ENCODE measurements at regions not wholly inside any gene's neighbourhood (a gene's known extent, or its start where the extent isn't known, plus 50 kb on each side); places are given as distances from the start of the nearest gene placed in this dataset.

DNA sequence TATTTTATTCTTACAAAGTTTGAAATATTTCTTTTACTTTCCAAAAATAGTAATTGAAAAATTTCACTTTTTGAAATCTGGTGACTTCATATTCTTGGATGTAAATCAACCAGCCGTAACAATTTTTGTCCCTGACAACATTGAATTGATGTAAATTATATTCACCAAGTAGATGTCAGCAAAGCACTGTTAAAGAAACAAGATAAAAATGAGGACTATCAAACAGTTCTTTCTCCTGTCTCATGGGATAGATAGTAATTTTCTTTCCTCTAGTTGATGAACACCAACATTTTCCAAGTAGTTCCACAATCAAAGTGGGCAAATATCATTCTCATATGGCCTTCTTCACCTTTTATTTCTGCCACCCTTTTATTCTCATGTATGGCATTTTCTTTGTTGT is 1461.9 kb downstream of the MAT2B start:
- TF ChIP-seq JUN (IDR thresholded peaks at IDR 0.05; ENCODE audit: borderline replicate concordance, insufficient read depth, insufficient read length, low read depth) (no peak), FOS (IDR thresholded peaks at IDR 0.05; ENCODE audit: borderline replicate concordance, insufficient read depth, low read length) (no peak), POLR2A (IDR thresholded peaks at IDR 0.05; ENCODE audit: low read depth, low read length) (no peak), MYC (IDR thresholded peaks at IDR 0.05; ENCODE audit: low read depth, low read length) (no peak)
- no peaks in the 10 kb centered on the region for H3K27me3 ChIP-seq (ENCODE audit: control insufficient read depth in 2 of 2, insufficient read depth in 2 of 2, low read length in 2 of 2)
- FAIRE-seq (no peak), DNase-seq (ENCODE audit: low read depth, low spot score) (no peak)
- no peak overlapping the region for H3K4me3 ChIP-seq (replicated peaks in 1 of 3; ENCODE audit: insufficient read depth in 1 of 3, low read depth in 1 of 3, low read length in 3 of 3)
- dilution Hi-C loops (cut with MboI; ENCODE audit: extremely low pct_ligation_motif_present, low sequenced_read_pairs), result no loop called here
- H3K4me1 ChIP-seq (ENCODE audit: control insufficient read depth, extremely low read depth, insufficient read depth, low read length), result no peaks in the 10 kb centered on the region
- no peaks in the 10 kb centered on the region for H3K9me1 ChIP-seq (replicated peaks; ENCODE audit: control insufficient read depth, extremely low read depth, insufficient read depth, low read length)
- ChIA-PET POLR2A (no interaction called here), CTCF (no interaction called here)
- no peak overlapping the region for H3K4me2 ChIP-seq (ENCODE audit: insufficient read depth, low read length)
- H4K20me1 ChIP-seq (replicated peaks; ENCODE audit: control insufficient read depth, extremely low read depth, insufficient read depth, low read length), result no peaks in the 10 kb centered on the region
- no TSS peak for BruUV-seq (replicated peaks)
- H3K9me3 ChIP-seq (replicated peaks; ENCODE audit: control insufficient read depth, insufficient read depth, low read length), result peaks cover 6% of the 10 kb centered on the region
- intact Hi-C loops (cut with micrococcal nuclease), result no loop called here
- no peak overlapping the region for H2AFZ ChIP-seq (ENCODE audit: low read depth, low read length)
- no peak overlapping the region for H3K27ac ChIP-seq (ENCODE audit: insufficient read depth, low read depth, low read length)
- H3K79me2 ChIP-seq (ENCODE audit: control insufficient read depth, insufficient read depth, low read length), result no peaks in the 10 kb centered on the region
- H3K9ac ChIP-seq (replicated peaks; ENCODE audit: extremely low read depth, insufficient read depth, low read length), result no peak overlapping the region
- H3K36me3 ChIP-seq (ENCODE audit: control insufficient read depth in 2 of 2, extremely low read depth in 1 of 2, insufficient read depth in 2 of 2, low read length in 2 of 2), result no peaks in the 10 kb centered on the region

- Histone ChIP-seq H3K4me3 (replicated peaks in 1 of 3; ENCODE audit: insufficient read depth in 1 of 3, low read depth in 1 of 3, low read length in 3 of 3) (no peak overlapping the region), H3K4me2 (ENCODE audit: insufficient read depth, low read length) (no peak overlapping the region), H3K27ac (ENCODE audit: insufficient read depth, low read depth, low read length) (no peak overlapping the region), H3K9me1 (replicated peaks; ENCODE audit: control insufficient read depth, extremely low read depth, insufficient read depth, low read length) (no peaks in the 10 kb centered on the region), H3K79me2 (ENCODE audit: control insufficient read depth, insufficient read depth, low read length) (no peaks in the 10 kb centered on the region), H3K27me3 (ENCODE audit: control insufficient read depth in 2 of 2, insufficient read depth in 2 of 2, low read length in 2 of 2) (no peaks in the 10 kb centered on the region), H3K36me3 (ENCODE audit: control insufficient read depth in 2 of 2, extremely low read depth in 1 of 2, insufficient read depth in 2 of 2, low read length in 2 of 2) (no peaks in the 10 kb centered on the region), H4K20me1 (replicated peaks; ENCODE audit: control insufficient read depth, extremely low read depth, insufficient read depth, low read length) (no peaks in the 10 kb centered on the region), H3K9me3 (replicated peaks; ENCODE audit: control insufficient read depth, insufficient read depth, low read length) (peaks cover 4% of the 10 kb centered on the region), H3K9ac (replicated peaks; ENCODE audit: extremely low read depth, insufficient read depth, low read length) (no peak overlapping the region), H2AFZ (ENCODE audit: low read depth, low read length) (no peak overlapping the region), H3K4me1 (ENCODE audit: control insufficient read depth, extremely low read depth, insufficient read depth, low read length) (no peaks in the 10 kb centered on the region)
- BruUV-seq (replicated peaks), result no TSS peak
- dilution Hi-C loops (cut with MboI; ENCODE audit: extremely low pct_ligation_motif_present, low sequenced_read_pairs), result no loop called here
- TF ChIP-seq MYC (IDR thresholded peaks at IDR 0.05; ENCODE audit: low read depth, low read length) (no peak), POLR2AphosphoS5 (IDR thresholded peaks at IDR 0.05; ENCODE audit: insufficient read depth, low read depth, low read length) (no peak), FOS (IDR thresholded peaks at IDR 0.05; ENCODE audit: borderline replicate concordance, insufficient read depth, low read length) (no peak), JUN (IDR thresholded peaks at IDR 0.05; ENCODE audit: borderline replicate concordance, insufficient read depth, insufficient read length, low read depth) (no peak), EZH2 (IDR thresholded peaks at IDR 0.05; ENCODE audit: borderline replicate concordance, low read depth, low read length, severe bottlenecking) (no peak), POLR2A (IDR thresholded peaks at IDR 0.05; ENCODE audit: low read depth, low read length) (no peak), GATA2 (IDR thresholded peaks at IDR 0.05; ENCODE audit: insufficient read depth, insufficient read length, low read depth, low read length) (no peak)
- TF ChIP-seq, protein P1, sequence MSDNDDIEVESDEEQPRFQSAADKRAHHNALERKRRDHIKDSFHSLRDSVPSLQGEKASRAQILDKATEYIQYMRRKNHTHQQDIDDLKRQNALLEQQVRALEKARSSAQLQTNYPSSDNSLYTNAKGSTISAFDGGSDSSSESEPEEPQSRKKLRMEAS (IDR thresholded peaks at IDR 0.05; ENCODE audit: insufficient read depth, insufficient read length), result no peak
- TF ChIP-seq, protein P2, sequence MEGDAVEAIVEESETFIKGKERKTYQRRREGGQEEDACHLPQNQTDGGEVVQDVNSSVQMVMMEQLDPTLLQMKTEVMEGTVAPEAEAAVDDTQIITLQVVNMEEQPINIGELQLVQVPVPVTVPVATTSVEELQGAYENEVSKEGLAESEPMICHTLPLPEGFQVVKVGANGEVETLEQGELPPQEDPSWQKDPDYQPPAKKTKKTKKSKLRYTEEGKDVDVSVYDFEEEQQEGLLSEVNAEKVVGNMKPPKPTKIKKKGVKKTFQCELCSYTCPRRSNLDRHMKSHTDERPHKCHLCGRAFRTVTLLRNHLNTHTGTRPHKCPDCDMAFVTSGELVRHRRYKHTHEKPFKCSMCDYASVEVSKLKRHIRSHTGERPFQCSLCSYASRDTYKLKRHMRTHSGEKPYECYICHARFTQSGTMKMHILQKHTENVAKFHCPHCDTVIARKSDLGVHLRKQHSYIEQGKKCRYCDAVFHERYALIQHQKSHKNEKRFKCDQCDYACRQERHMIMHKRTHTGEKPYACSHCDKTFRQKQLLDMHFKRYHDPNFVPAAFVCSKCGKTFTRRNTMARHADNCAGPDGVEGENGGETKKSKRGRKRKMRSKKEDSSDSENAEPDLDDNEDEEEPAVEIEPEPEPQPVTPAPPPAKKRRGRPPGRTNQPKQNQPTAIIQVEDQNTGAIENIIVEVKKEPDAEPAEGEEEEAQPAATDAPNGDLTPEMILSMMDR (IDR thresholded peaks at IDR 0.05; ENCODE audit: extremely low read depth in 1 of 2, insufficient read depth in 1 of 2, low read depth in 1 of 2, low read length in 2 of 2), result no peak
- intact Hi-C loops (cut with micrococcal nuclease), result no loop called here
- DNase-seq (ENCODE audit: low read depth, low spot score) (no peak), FAIRE-seq (no peak)
- CTCF ChIA-PET, result no interaction called here
- POLR2A ChIA-PET, result no interaction called here
These were observed 1467.6 kb downstream of the MAT2B start for GRCh38 chr5:164972973-164973372.

Data from endothelial cell of umbilical vein (primary cell).